HG03097 (cell line): ENCODE measurements at regions not wholly inside any gene's neighbourhood (a gene's known extent, or its start where the extent isn't known, plus 50 kb on each side); places are given as distances from the start of the nearest gene placed in this dataset.

ENCODE experiments used
- ATAC-seq: cut with Tn5 transposase; IDR thresholded peaks from one replicate; pipeline ENCODE4 v1.9.1; 2021; ENCODE audit not compliant: unreplicated experiment, low FRiP score

DNA sequence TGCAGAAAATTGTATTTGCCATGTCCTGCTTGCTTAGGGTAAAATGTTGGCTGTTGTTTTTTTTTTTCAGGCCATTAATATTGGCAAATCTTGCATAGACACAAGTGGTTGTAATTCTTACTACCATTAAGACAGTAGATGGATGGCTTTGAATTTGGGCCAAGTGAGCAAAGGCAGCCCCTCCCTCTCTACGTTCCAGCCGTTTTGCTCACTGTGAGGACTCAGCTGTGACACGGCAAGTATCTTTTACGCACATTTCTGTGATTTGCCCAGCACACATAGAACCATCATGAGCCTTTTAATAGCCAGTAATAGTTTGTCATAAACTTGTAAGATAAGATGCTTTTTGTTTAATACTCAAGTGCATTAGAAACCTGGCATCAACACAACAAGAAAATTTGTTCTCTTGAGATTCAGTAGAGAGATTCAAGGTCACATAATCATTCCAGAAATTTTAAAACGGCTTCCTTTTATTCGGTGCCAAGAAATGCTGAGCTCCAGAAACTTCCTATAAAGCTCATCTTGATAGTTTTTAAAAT, 205.2 kb upstream of the ADCY2 start:
- ATAC-seq, result no peak

DNA sequence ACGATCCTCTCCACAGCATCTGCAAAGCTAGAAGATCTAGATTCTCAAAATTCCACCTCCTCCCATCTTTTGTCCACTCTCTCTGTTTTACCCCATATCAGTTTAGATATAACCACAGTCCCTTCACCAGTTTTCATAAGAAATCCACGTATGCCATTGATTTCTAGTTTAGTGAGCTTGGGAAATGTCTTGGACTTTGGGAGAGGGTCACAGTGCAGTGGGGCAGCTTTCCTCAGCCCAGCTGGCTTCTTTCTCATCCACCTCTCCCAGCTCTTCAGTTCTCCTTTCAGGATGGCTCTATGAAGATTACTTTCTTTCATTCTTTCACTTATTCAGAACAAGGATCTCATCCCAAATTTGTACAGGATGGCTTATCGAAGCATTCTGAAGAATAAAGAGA, 203.9 kb upstream of the ADCY2 start:
- ATAC-seq, result no peak

GRCh38 chr5:7202846-7203245, 193.1 kb upstream of the ADCY2 start:
- no peak for ATAC-seq

DNA sequence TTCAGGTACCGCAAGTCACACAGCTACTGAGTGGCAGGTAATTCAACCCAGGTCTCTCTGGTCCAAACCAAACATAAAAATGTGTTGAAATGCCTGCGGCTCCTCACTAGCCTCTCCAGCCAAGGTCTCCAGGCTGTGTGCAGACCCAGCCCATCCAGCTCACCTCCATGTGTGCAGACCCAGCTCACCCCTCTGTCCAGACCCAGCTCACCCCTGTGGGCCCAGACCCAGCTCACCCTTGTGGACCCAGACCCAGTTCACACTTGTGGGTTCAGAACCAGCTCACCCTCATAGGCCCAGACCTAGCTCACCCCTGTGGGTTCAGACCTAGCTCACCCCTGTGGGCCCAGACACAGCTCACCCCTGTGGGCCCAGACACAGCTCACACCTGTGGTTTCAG, 188.0 kb upstream of the ADCY2 start:
- ATAC-seq, result no peak

DNA sequence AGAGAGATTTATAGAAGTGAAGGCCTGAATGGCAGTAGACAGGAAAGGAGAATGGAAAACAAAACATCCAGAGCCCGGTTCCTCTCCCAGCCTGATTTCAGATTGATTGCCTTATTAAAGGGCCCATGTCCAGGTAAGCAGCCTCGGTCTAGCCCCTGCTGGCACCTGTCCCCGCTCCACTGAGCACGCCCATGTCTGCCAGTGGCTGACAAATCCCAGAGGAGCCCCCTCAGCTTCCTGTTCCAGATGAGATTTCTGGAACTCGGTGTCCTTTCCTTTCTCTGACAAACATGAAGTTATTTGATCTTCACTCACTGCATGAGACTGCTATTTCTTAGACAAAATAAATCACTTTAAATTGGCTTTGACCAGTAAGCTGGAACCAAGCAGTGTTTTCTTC, 187.0 kb upstream of the ADCY2 start:
- ATAC-seq, result no peak

- ATAC-seq, result no peak
These were observed 186.3 kb upstream of the ADCY2 start for GRCh38 chr5:7209658-7210057.

DNA sequence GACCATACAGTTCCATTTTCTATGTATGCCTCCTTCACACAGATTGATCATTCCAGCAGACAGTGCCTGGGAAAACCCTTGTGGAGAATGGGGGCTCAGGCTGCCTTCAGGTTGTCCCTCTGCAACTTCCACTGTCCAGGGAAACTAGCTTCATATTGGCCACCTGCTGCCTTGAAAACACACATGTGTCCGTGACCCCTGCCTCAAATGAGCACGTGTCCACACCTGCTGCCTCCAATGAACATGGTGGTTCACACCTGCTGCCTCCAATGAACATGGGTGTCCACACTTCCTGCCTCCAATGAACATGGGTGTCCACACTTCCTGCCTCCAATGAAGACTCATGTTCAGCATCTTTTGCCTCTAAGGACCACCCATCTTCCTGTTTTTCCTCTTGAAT, 185.4 kb upstream of the ADCY2 start:
- no peak for ATAC-seq

DNA sequence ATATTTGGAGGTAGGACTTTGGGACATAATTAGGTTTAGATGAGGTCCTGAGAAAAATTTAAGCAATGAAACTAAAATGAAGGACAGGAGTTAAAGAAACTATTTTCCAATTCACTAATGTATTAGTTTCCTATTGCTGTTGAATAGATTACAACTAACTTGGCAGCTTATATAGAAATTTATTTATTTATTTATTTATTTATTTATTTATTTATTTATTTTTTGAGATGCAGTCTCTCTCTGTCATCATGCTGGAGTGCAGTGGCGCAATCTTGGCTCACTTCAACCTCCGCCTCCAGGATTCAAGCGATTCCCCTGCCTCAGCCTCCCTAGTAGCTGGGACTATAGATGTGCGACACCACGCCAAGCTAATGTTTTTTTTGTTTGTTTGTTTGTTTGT, 182.4 kb upstream of the ADCY2 start:
- no peak for ATAC-seq

- no peak for ATAC-seq
These were observed 181.0 kb upstream of the ADCY2 start for GRCh38 chr5:7214906-7215416.

- ATAC-seq, result no peak
These were observed 177.8 kb upstream of the ADCY2 start for GRCh38 chr5:7218141-7218540.

DNA sequence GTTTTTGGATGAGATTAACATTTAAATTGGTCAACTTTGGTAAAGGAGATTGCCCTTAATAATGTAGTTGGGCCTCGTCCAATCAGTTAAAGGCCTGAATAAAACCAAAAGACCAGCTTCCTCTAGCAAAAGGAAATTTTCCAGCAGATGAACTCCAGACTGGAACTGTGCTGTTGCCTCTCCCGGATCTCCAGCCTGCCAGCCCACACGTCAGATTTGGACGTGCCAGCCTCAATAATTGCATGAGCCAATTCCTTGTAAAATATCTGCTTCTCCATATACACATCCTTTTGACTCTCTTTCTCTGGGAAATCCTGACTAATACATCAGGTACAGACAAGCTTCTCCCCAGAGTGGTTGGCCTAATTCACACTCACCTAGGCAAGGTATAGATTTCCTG, 175.8 kb upstream of the ADCY2 start:
- ATAC-seq, result no peak

DNA sequence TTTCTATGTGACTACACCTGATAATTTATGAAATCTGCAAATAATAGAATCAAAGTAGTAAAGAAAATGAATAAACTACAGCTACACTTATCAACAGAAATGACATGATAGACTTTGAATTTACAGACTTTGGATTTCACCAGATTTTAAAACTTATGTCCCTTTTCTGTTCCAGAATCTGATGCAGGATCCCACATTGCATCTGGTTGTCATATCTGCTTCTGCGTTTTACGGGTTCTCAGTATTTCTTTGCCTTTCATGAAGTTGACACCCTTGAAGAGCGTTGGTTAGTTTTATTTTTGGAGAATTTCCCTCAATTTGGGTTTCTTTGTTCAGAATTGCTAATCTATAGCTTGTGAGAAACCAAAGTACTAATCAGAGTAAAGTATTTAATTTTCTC, 174.9 kb upstream of the ADCY2 start:
- no peak for ATAC-seq

- no peak for ATAC-seq
These were observed 170.1 kb upstream of the ADCY2 start for GRCh38 chr5:7225826-7226225.

DNA sequence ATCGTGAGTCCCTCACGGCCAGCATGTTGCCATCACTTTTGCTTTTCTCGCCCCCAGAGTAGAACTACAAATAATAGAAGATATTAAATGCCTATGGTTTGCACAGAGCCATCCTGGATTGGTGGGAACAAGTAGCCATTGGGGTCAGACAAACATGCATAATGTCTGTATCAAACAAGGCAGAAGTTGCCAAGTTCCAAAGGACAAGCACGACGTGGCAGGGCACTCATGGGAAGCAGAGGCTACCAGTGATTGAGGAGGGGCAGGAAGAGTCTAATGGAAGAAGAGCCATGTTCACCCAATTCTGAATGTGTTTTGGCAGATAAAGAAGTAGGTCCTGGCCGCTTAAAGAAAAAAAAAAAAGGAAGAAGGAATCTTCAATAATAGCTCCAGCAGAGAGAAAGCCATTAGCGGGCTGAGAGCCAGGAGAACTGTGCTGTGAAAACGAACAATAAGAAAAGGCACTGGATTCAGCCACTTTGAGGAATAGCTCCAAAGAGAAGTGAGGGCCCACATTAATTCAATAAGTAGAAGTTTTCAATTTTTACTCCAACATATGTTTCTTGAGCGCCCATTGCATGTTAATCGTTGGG, 153.7 kb upstream of the ADCY2 start:
- ATAC-seq, result no peak

DNA sequence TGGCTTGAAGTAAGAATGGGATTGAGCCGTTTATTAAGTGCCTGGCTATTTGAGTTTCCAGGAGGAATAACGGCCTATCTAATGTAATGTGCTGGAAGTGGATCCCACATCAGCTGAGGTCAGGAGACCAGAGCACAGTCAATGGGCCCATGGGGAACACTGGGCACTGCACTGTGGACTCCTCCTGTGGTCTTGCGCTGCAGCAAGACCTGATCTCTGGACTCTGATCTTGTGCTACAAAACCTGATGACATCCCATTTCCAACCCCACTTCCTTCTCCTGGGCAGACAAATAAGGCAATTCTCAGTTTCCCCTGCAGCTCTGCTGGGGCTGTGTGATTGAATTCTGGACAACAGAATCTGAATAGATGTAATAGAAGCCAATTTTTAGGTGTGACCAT, 151.7 kb upstream of the ADCY2 start:
- no peak for ATAC-seq

DNA sequence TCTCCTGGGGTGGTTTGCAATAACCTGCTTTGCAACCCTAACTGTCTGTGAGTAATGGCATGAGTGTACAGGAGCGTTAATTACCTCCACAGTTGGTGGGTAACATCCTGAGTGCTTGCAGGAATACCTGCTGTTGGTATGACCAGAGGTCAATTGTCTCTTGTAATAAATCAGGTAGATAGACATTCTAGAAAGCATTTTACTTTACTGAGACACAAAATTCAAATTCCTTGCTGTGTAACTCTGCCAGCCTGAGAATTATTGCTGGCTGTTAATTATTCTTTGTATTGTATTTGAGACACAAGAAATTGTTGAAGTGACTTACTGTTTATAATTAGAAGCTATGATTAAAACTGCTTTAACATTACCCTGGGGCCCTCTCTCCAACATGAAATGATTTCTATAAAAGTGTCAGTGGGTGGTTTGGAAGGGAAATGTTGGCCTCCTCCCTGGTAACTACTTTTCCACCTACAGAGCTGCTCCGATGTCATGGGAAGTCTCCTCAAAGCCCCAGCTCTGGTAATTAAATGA, 150.8 kb upstream of the ADCY2 start:
- ATAC-seq, result no peak

- no peak for ATAC-seq
These were observed 149.7 kb upstream of the ADCY2 start for GRCh38 chr5:7246287-7246686.

- no peak for ATAC-seq
These were observed 145.9 kb upstream of the ADCY2 start for GRCh38 chr5:7250004-7250403.

GRCh38 chr5:7250611-7251010, 145.3 kb upstream of the ADCY2 start:
- no peak for ATAC-seq

- ATAC-seq, result no peak
These were observed 144.8 kb upstream of the ADCY2 start for GRCh38 chr5:7251132-7251531.

GRCh38 chr5:7261049-7261448, 134.9 kb upstream of the ADCY2 start:
- no peak for ATAC-seq

GRCh38 chr5:7261900-7262299, 134.0 kb upstream of the ADCY2 start:
- ATAC-seq, result no peak
